C4-2B (cell line): ENCODE measurements at regions not wholly inside any gene's neighbourhood (a gene's known extent, or its start where the extent isn't known, plus 50 kb on each side); places are given as distances from the start of the nearest gene placed in this dataset.

Source experiments
- ZFX ChIP-seq: fragments of 450-650 bp; IDR thresholded peaks from 2 replicates; pipeline ENCODE4 v1.6.1; 2017
- TF ChIP-seq, protein P1 (sequence below): fragments of 450-650 bp; conservative IDR thresholded peaks from 2 replicates; pipeline ENCODE4 v1.5.1; 2017; ENCODE audit warnings: mild to moderate bottlenecking

DNA sequence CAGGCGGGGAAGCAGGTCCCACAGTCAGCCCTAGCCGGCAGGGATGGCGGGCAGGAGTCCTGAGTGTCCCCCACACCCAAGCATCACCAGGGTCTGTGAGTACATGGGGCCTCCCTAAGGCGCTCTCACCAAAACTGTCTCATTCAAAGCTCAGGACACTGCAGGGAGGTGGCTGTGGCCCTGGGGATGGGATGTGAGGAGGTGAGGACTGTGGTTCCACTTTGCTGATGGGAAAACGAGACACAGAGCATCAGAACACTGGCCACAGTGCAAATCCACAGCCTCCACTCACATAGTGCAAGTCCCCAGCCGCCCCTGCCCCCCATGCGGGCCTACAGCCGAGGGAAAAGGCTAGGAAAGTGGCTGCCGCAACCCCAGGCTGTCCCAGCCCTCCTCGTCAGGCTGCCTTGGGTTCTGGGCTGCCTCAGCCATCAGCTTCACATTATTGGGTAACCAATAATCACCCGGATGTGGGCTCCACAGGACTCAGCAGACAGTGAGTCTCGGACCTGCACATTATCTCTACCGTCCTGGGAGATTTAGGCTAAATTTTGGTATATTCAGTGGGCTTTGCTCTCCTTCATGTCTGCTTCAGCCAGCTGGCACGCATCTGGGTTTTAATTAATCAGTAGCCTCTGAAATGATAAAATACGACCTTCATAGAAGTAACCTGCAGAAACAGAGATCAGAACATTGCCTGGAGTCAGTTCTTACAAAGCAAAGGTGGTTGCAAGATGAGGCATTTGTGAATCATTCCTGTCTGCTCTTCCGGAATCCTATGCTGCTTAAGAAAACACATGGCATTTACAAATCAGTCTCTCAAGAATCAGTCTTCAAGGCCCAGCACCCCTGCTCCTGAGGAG, 77.0 kb downstream of the SOX1 start:
- TF ChIP-seq, protein P1, sequence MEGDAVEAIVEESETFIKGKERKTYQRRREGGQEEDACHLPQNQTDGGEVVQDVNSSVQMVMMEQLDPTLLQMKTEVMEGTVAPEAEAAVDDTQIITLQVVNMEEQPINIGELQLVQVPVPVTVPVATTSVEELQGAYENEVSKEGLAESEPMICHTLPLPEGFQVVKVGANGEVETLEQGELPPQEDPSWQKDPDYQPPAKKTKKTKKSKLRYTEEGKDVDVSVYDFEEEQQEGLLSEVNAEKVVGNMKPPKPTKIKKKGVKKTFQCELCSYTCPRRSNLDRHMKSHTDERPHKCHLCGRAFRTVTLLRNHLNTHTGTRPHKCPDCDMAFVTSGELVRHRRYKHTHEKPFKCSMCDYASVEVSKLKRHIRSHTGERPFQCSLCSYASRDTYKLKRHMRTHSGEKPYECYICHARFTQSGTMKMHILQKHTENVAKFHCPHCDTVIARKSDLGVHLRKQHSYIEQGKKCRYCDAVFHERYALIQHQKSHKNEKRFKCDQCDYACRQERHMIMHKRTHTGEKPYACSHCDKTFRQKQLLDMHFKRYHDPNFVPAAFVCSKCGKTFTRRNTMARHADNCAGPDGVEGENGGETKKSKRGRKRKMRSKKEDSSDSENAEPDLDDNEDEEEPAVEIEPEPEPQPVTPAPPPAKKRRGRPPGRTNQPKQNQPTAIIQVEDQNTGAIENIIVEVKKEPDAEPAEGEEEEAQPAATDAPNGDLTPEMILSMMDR: no peak
- TF ChIP-seq ZFX: no peak
